HG02840 (cell line): ENCODE measurements at regions not wholly inside any gene's neighbourhood (a gene's known extent, or its start where the extent isn't known, plus 50 kb on each side); places are given as distances from the start of the nearest gene placed in this dataset.
"Not testable (repeated sequence)": the region's sequence is repeated elsewhere in the genome, so short reads cannot be mapped to it uniquely, and the experiment has no call there.

ENCODE experiments used
- ATAC-seq: cut with Tn5 transposase; IDR thresholded peaks from one replicate; pipeline ENCODE4 v1.9.1; 2021; ENCODE audit warnings: mild to moderate bottlenecking, moderate library complexity, moderate number of reproducible peaks; ENCODE audit not compliant: unreplicated experiment, low FRiP score

- ATAC-seq: no peak
These were observed 88.1 kb downstream of the DACT1 start for GRCh38 chr14:58725871-58726270.

- ATAC-seq: no peak
These were observed 93.2 kb downstream of the DACT1 start for GRCh38 chr14:58730792-58731464.

GRCh38 chr14:58731465-58732293 is 93.9 kb downstream of the DACT1 start:
- no peak for ATAC-seq

GRCh38 chr14:58732387-58732786 is 94.6 kb downstream of the DACT1 start:
- no peak for ATAC-seq

- no peak for ATAC-seq
These were observed 95.9 kb downstream of the DACT1 start for GRCh38 chr14:58733451-58734208.

GRCh38 chr14:58735596-58735995 is 97.8 kb downstream of the DACT1 start:
- no peak for ATAC-seq

- no peak for ATAC-seq
These were observed 98.8 kb downstream of the DACT1 start for GRCh38 chr14:58736606-58737005.

- ATAC-seq: no peak
These were observed 99.7 kb downstream of the DACT1 start for GRCh38 chr14:58737511-58737910.

GRCh38 chr14:58738189-58738836 is 100.6 kb downstream of the DACT1 start:
- no peak for ATAC-seq

- ATAC-seq: no peak
These were observed 101.1 kb downstream of the DACT1 start for GRCh38 chr14:58738876-58739275.

GRCh38 chr14:58739674-58740073 is 101.9 kb downstream of the DACT1 start:
- ATAC-seq: no peak

- no peak for ATAC-seq
These were observed 102.7 kb downstream of the DACT1 start for GRCh38 chr14:58740379-58740935.

- no peak for ATAC-seq
These were observed 107.1 kb downstream of the DACT1 start for GRCh38 chr14:58744801-58745394.

GRCh38 chr14:58746261-58746660 is 108.5 kb downstream of the DACT1 start:
- ATAC-seq: no peak

GRCh38 chr14:58746701-58747100 is 108.9 kb downstream of the DACT1 start:
- ATAC-seq: no peak

- no peak for ATAC-seq
These were observed 109.4 kb downstream of the DACT1 start for GRCh38 chr14:58747181-58747580.

GRCh38 chr14:58748251-58748650 is 110.5 kb downstream of the DACT1 start:
- ATAC-seq: not testable (repeated sequence)

- ATAC-seq: peak; percentile 79
These were observed 111.4 kb downstream of the DACT1 start for GRCh38 chr14:58749066-58749669.
